HG02970 (cell line): ENCODE measurements at regions not wholly inside any gene's neighbourhood (a gene's known extent, or its start where the extent isn't known, plus 50 kb on each side); places are given as distances from the start of the nearest gene placed in this dataset.
A peak's percentile ranks its signal among the peaks of the same experiment; 100 is the strongest.

Experiments used
- ATAC-seq: cut with Tn5 transposase; IDR thresholded peaks from one replicate; pipeline ENCODE4 v1.9.1; 2021; ENCODE audit warnings: mild to moderate bottlenecking, moderate library complexity, moderate number of reproducible peaks; ENCODE audit not compliant: unreplicated experiment, low FRiP score

DNA sequence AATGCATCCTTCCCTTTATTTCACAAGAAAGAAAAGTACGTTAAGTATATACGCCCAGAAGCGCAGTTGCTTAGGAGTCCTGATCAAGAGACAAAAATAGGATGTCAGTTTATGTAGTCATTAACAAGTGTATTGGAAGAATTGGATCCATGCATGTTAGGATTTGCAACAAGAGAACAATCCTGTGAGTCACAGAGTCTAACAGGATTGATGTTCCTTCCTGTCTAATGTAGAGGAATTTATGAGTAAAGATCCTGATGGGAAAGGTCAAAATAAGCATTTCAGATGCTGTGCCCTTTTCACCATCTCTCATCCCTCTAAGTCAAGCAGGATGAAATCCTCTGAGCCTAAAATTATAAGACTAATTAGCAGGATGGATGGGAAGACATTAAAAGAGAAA lies 406.0 kb upstream of the GRIA1 start:
- ATAC-seq = no peak

DNA sequence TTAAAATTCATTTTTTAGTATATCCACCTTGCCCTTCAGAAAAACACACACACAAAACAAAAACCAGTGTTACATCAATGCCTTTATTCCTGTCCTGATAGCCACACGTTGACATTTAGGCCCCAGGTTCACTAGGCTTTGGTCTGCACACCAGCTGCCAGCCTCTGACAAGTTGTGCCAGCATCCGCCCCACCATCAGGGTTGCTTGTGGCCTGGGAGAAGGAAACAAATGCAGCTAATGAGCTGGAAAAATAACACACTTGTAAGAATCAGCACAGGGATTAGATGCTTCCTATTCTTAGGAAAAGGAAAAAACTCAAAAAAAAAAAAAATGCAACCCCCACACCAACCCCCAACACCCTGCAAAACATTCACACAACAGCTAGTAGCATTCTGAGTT lies 404.0 kb upstream of the GRIA1 start:
- no peak for ATAC-seq

DNA sequence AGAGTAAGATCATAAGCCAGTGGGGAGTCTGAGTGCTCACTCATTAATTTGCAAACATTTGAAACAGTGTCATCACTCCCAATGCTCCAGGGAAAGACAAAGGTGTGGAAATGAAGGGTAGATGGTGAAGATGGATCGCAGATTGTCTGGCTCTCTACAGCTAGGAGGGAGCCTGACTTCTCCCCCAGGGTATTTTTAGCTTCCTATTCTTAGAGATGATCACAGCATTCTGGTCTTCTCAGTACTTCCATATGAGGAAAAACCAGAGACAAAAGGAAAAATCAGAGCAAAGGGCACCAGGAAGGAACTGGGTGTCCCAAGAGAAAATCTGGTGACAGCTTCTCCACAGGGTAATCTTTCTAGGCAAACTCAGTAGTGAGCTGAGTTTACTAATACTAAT lies 401.9 kb upstream of the GRIA1 start:
- no peak for ATAC-seq

DNA sequence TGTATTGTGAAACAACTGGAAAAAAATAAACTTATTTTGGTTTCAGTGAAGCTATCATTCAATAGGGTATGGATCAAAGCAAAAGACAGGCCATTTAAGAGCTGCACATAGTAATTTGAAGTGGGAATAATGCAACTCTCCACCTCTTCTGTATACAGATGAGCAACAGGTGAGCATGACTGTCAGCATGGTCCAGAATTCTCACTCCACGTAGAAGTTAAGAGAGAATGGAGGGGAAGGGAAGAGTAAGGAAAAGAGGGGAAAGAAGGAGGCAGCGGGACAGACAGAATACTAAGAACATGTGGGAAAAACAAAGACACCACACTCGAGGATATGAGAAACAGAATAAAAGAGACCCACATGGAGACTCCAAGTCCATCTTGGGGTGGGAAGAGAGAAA lies 396.1 kb upstream of the GRIA1 start:
- ATAC-seq = no peak

DNA sequence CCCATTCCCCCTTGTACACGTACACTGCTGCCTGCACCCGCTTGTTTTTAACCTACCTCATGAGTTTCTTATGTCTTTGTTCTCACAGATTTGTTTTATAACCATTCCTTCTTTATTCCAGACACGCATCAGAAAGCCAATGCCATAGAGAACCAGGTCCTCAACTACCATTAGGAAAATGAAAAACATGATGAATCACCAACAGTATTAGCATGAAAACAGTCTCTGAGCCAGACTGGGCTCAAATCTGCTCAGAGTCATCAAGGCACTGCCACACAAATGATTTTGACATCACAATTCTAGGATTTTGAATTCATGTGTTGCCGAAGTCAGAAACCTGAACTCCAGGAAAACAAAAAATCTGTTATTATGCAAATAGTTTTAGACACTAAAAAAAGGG lies 394.1 kb upstream of the GRIA1 start:
- no peak for ATAC-seq

DNA sequence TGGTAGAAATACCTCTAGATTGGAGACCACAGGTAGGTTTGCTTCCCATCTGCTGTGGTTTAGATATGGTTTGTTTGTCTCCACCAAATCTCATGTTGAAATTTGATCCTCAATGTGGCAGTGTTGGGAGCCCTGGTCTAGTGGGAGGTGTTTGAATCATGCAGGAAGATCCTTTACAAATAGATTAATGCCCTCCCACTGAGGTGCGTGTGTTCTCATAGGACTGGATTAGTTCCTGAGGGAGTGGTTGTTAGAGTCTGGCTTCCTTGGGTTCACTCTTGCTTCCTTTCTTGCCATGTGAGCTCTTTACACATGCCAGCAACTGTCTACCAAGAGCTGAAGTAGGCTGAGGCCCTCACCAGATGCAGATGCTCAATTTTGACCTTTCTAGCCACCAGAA lies 391.1 kb upstream of the GRIA1 start:
- no peak for ATAC-seq

DNA sequence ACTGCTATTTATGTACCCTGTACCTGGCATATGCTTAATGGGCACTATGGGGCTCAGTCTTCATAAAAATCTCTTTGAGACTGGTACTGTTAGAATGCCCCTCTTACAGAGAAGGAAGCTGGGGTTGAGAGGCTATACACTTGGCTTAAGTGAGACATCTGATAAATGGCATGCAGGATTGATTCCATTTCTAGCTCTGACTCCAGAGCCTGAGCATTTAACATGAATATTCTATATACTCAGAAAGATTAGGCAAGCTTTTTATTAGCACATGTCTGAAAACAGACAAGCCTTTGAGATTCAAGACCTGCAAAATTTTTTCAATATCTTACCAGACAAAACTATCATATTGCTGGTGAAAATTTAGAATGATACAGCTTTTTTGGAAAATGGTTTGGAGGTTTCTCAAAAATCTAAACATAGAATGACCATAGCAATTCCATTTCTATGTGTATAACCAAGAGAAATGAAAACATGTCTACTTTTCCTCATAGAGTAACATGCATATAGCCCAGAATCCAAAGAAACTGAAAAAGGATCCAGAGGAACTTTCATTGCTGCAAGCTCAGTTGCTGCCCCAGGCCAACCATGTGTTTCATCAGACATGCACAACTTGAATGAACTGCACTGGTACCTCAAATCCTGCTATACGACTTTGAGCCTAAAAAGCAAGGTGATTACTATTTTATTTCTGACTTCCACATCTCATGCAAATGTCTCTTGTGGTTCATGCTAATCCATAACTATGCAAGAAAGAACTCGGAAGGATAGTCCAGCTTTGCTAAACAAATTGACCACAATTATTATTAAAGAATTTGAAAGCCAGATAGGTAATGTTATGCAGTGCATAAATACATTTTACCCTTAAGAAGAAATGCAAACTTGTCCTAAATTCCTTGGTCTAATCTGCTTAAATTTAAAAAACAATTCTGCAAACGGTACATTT lies 389.0 kb upstream of the GRIA1 start:
- ATAC-seq = no peak

DNA sequence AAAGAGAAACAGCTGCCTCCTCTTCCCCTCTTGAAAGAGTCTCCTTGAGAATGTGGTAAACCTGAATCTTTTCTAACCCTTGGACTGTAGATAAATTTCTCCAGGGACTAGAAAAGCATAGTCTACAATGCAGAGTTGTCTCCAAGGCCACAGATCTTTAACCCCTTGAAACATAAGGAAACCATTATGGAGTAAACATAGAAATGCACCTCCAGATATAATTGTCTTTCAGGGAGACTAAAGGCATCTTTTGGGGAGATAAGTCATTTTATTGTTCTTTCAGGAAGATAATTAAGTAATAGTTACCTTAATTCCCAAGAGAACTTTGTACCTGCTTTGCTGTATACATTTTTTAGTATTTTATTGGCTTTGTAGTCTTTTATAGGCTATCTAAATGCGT lies 373.6 kb upstream of the GRIA1 start:
- ATAC-seq = no peak

DNA sequence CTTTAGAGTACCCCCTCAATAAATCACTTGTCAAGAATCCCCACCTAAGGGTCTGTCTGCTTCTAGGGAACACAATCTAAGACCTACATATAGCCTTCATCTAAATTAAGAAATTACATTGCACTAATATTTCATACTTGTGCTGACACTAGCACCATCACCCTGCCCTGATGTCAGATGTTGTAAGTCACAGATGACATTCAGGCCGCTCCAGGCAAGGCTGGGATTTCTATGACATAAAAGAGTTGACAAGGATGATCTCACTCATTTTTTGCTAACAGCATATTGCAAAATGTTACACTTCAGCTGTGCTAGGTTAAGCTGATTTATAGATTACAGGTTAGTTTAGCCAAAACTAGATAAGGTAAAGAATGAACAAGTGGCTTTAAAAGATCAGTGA lies 372.5 kb upstream of the GRIA1 start:
- ATAC-seq = no peak

DNA sequence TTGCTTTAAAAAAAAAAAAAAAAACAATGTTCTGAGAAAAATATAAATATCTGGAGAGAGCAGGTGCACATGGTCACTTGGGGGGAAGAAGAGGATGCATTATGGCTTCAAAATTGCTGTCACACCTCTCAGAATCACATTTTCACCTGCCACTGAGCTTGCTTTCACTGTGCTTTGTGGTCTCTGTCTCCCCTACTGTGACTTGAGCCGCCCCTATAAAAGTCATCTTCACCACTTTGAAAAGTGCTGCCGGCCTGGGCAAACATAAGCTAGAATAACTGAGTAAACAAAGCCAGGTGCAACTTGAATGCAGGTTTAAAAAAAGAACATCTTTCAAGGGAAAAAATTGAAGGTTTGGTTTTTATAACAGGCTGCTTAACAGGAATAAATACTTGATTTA lies 368.1 kb upstream of the GRIA1 start:
- no peak for ATAC-seq

DNA sequence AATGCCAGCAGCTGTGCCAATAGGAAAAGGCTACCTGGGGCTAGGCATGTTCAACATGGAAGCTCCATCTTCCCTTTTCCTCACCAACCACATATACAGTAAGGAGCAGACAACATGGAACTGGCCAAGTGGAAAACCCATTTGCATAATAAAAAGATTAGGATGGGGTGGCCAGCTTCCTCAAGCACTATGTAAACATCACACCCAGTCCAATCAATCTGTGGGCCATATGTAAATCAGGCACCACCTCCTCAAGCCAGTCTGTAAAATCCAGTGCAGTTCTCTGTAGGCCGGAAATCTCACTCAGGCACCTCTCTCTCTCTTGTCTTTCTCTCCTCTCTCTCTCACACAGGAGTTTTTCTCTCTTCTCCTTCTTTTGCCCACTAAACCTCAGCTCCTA lies 360.2 kb upstream of the GRIA1 start:
- no peak for ATAC-seq

DNA sequence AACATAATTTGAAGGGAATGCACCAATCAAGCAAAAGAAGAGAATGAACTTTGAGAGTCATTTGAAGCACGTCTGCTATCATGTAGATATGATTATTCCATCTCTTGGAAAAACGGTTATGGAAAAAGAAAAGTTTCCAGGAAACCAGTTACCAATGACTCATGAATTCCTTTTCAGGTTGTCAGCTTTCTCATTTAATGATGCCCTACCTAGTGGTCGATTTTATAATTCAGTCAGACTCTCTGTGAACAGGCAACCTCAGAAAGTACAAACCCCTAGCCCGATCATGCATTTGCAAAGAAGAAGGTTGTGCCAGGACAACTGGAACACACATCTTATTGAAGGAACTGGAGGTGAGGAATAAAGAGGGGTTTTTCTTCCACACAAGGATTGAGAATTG lies 355.1 kb upstream of the GRIA1 start:
- no peak for ATAC-seq

DNA sequence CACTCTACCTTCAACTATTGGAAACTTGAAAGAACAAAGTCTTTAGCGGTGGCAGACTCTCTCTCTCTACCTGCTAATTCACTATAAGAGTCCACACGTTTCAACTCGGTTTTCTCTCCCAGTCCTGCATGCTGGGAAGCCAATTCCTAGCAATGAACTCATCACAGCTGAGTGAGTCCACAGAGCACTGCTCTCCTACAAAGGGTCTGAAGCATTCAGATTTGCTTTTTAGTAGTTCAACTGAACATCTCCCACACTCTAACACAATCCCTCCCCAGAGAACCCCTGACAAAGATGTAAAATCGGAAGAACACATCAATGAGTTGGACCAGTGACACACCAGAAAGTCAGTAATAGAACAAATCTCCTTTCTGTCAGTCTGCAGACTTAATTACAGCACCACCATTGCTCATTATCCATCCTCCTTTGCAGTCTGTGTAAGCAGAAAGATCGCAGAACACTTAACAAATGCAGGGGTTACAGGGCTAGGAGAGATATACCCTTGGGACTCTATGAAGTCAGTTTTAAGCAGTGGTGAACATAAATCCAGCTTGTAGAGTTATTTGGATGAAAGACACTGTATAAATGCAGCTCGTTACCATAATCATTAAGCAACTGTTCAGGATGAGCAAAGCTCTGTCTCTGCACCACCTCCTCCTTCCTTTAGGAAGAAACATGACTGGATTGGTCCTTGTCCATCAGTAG lies 353.4 kb upstream of the GRIA1 start:
- ATAC-seq = no peak

DNA sequence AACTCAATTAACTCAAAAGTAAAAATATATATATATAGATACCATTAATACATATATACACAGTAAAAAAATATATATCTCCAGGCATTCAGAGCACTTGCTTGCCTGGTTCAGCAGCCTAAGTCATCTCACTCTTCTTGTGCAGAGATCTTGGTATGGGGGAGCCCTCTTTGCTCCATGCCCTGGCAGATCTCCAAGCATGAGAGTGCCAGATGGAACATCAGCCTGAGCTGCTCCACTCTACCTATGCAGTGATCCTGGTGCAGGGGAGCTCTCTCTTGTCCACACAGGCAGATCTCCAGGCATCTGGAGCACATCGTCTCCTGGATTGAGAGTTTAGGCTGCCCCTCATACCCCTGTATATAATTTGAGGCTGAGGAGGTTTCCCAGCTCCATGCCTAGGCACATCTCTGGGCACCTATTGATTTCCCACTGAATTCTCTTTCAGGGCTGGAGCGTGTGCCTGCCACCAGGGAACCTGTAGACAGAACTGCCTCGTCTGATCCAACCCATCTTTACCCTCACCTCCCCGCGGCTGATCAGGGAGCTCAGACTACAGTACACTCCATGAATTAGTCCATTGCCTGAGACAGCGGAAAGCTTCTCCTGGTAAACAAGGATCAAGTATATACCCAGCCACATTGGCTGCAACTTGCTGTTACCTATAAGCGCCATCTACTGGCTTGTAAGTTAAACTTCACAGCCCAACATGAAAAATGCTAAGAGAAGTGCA lies 342.4 kb upstream of the GRIA1 start:
- ATAC-seq = peak; percentile 70

DNA sequence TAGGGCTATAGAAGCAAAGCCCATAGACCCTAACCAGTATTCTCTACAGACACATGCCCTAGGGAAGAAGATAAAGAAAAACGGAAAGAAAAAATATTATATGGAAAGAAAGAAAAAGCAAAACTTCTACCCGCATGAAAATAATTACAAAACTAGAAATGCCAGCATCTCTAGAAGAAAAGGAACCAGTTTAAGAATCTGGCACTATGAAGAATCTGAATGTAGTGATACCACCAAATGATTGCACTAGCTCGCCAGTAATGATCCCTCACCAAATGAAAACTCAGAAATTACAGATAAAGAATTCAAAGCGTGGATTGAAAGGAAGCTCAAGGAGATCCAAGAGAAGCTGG lies 341.9 kb upstream of the GRIA1 start:
- ATAC-seq = no peak

DNA sequence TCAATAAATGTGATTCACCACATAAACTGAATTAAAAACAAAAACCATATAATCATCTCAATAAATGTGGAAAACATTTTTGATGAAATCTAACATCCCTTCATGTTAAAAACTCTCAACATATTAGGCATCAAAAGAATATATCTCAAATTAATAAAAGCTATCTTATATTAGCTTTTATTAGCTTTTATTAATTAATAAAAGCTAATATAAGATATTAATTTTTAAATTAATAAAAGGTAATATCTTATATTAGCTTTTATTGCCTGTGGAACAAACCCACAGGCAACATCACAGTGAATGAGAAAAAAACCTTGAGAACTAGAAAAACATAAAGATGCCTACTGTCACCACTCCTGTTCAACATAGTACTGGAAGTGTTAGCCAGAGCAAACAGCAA lies 338.9 kb upstream of the GRIA1 start:
- no peak for ATAC-seq

DNA sequence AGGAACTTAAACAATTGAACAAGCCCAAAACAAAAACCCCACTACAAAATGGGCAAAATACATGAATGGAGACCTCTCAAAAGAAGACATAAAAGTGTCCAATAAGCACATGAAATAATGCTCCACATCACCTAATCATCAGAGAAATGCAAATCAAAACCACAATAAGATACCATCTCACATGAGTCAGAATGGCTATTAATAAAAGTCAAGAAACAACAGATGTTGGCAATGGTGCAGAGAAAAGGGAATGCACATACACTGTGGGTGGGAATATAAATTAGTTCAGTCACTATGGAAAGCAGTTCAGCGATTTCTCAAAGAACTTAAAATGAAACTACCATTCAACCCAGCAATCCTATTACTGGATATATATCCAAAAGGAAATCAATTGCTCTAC lies 337.4 kb upstream of the GRIA1 start:
- ATAC-seq = no peak

DNA sequence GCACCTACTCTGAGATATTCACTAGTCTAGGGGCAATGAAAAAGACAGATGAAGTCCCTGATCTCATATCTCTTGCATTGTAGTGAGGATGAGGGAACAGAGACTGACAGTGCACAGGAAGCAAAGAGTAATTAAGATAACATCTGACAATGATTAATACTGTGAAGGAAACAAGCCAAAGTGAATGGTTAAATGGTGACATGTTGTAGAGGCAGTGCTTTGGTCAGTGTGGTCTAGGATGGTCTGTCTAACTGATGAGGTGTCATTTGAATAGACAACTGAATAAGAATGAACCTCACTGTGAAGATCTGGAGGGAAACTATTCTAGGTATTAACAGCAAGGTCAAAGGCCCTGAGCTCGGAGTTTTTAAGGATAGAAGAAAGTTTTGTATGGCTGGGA lies 333.3 kb upstream of the GRIA1 start:
- peak; percentile 59 for ATAC-seq

DNA sequence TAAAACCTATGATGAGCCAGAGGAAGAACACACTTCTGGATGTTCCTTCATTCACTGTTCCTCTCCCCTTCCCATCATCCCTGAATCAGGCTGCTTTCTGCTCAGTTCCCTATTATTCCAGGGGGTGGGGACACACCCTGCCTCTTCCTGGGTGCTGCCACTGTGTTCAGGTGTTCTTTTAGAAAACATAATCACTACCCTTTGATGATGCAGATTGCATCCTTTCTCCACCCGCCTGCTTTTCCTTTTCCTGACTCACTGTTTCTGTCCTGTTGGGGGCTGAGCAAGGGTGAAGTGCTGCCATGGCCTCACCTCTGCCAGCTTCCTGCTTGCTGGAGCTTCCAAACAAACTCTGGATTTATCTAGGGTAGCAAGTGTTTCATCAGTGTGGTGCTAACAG lies 331.9 kb upstream of the GRIA1 start:
- ATAC-seq = no peak

DNA sequence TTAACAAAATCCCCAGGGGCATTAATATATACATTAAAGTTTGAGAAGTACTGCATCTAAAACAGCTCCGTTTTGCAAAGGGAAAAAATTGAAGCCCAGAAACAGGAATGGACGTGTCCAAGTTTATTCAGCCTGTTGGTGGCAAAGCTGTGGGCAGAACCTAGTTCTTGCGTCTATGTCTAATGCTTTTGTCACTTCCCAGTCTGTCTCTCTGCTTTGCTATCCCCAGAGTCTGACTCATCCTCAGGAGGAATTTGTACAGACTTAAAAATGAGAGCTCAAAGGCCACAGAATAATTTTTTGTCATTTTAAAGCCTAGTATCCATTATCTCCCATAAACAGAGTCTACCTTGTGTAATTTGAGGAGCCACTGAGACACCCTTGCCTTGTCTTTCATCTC lies 330.9 kb upstream of the GRIA1 start:
- no peak for ATAC-seq

DNA sequence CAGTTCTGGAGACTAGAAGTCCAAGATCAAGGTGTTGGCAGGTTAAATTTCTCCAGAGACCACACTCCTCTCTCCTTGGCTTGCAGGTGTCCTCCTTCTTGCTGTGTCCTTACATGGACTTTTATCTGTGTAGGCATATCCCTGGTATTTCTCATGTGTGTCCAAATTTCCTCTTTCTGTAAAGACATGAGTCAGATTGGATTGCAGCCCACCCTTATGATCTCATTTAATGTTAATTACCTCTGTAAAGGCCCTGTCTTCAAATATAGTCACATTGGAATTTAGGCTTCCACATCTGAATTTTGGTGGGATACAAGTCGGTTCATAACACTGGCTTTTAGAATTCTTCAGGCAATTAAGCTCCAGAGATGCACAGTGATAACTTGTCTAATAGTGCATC lies 322.2 kb upstream of the GRIA1 start:
- ATAC-seq = no peak
